Mesendoderm (in vitro differentiated cells): ENCODE measurements at regions not wholly inside any gene's neighbourhood (a gene's known extent, or its start where the extent isn't known, plus 50 kb on each side); places are given as distances from the start of the nearest gene placed in this dataset.

ENCODE experiments used
- DNase-seq: peaks from one replicate; pipeline ENCODE4 v3.0.0; 2013
- H2AK5ac ChIP-seq: 2 replicates; pipeline ENCODE4 v1.6.1; 2013; ENCODE audit warnings: low read length, inconsistent platforms
- H2BK120ac ChIP-seq: 2 replicates; pipeline ENCODE4 v1.6.1; 2013; ENCODE audit warnings: low read depth, mild to moderate bottlenecking, low read length, moderate library complexity, mixed read lengths
- H2BK15ac ChIP-seq: replicated peaks from 2 replicates; pipeline ENCODE4 v1.6.1; 2013; ENCODE audit warnings: low read depth, mild to moderate bottlenecking, moderate library complexity
- H2BK5ac ChIP-seq: 2 replicates; pipeline ENCODE4 v1.6.1; 2013; ENCODE audit warnings: low read length, inconsistent platforms
- H3K18ac ChIP-seq: 2 replicates; pipeline ENCODE4 v1.6.1; 2013; ENCODE audit warnings: mild to moderate bottlenecking, low read length, mixed read lengths
- H3K23ac ChIP-seq: one replicate; pipeline ENCODE4 v1.6.1; 2013; ENCODE audit warnings: low read length
- H3K27ac ChIP-seq: 2 replicates; pipeline ENCODE4 v1.5.1; 2013; ENCODE audit warnings: low read depth, mild to moderate bottlenecking, inconsistent platforms, low read length, moderate library complexity
- H3K27me3 ChIP-seq: 2 replicates; pipeline ENCODE4 v1.6.1; 2013; ENCODE audit warnings: low read length, control low read depth, mild to moderate bottlenecking, inconsistent platforms; ENCODE audit not compliant: insufficient read depth, poor library complexity
- H3K36me3 ChIP-seq: 2 replicates; pipeline ENCODE4 v1.6.1; 2013; ENCODE audit warnings: low read length, inconsistent platforms; ENCODE audit not compliant: control insufficient read depth, insufficient read depth
- H3K4ac ChIP-seq: one replicate; pipeline ENCODE4 v1.6.1; 2013; ENCODE audit warnings: low read depth, mild to moderate bottlenecking, low read length, moderate library complexity
- H3K4me1 ChIP-seq: 2 replicates; pipeline ENCODE4 v1.6.1; 2013; ENCODE audit warnings: low read depth, low read length, inconsistent platforms; ENCODE audit not compliant: control insufficient read depth
- H3K4me2 ChIP-seq: 2 replicates; pipeline ENCODE4 v1.6.1; 2013; ENCODE audit warnings: low read length
- H3K4me3 ChIP-seq: 2 replicates; pipeline ENCODE4 v1.5.1; 2013; ENCODE audit warnings: mild to moderate bottlenecking, low read length
- H3K56ac ChIP-seq: one replicate; pipeline ENCODE4 v1.6.1; 2013; ENCODE audit warnings: low read length
- H3K79me1 ChIP-seq: 2 replicates; pipeline ENCODE4 v1.6.1; 2013; ENCODE audit warnings: low read length, inconsistent platforms
- H3K79me2 ChIP-seq: 2 replicates; pipeline ENCODE4 v1.6.1; 2013; ENCODE audit warnings: mild to moderate bottlenecking, low read length; ENCODE audit not compliant: control insufficient read depth, insufficient read depth
- H3K9ac ChIP-seq: 2 replicates; pipeline ENCODE4 v1.6.1; 2013; ENCODE audit warnings: low read length, inconsistent platforms
- H4K5ac ChIP-seq: one replicate; pipeline ENCODE4 v1.6.1; 2013; ENCODE audit warnings: low read length
- H4K8ac ChIP-seq: one replicate; pipeline ENCODE4 v1.6.1; 2013; ENCODE audit warnings: low read depth, mild to moderate bottlenecking, control low read depth, low read length, moderate library complexity
- WGBS: extraction: QIAGEN DNeasy Blood & Tissue Kit; methylation state at CpG from one replicate; pipeline ENCODE4 v1.1.7; 2013; ENCODE audit warnings: low lambda C conversion rate, missing lambda C conversion rate; ENCODE audit not compliant: insufficient coverage; ENCODE audit errors: extremely low coverage; 5-methylcytosine and 5-hydroxymethylcytosine counted together

GRCh38 chr14:101457936-101458740 is 103.2 kb upstream of the DIO3 start:
- H3K18ac ChIP-seq: peak overlapping the region; percentile 99
- WGBS: no CpG with 5 or more reads among the region's 68 CpGs
- H3K27ac ChIP-seq: peak overlapping the region; percentile 46
- no peak overlapping the region for H3K23ac ChIP-seq
- H3K4me3 ChIP-seq: no peak overlapping the region
- no peak overlapping the region for H2BK15ac ChIP-seq
- H3K4me2 ChIP-seq: peak overlapping the region; percentile 31
- H3K56ac ChIP-seq: peak overlapping the region; percentile 88
- H3K79me2 ChIP-seq: no peaks in the 10 kb centered on the region
- H3K79me1 ChIP-seq: no peaks in the 10 kb centered on the region
- peak overlapping the region; percentile 19 for H2BK120ac ChIP-seq
- H2BK5ac ChIP-seq: no peak overlapping the region
- peaks cover 2% of the 10 kb centered on the region for H3K27me3 ChIP-seq
- no peak overlapping the region for H2AK5ac ChIP-seq
- H3K4ac ChIP-seq: peak overlapping the region; percentile 98
- H3K9ac ChIP-seq: peak overlapping the region; percentile 70
- no peak overlapping the region for H4K8ac ChIP-seq
- peak; percentile 67 for DNase-seq
- no peaks in the 10 kb centered on the region for H3K36me3 ChIP-seq
- no peak overlapping the region for H4K5ac ChIP-seq
- H3K4me1 ChIP-seq: peaks cover 7% of the 10 kb centered on the region

- Histone ChIP-seq H2BK5ac (no peak overlapping the region), H3K4me1 (peaks cover 7% of the 10 kb centered on the region), H3K79me1 (no peaks in the 10 kb centered on the region), H3K23ac (no peak overlapping the region), H3K79me2 (no peaks in the 10 kb centered on the region), H3K9ac (peak overlapping the region; percentile 70), H3K27me3 (peaks cover 2% of the 10 kb centered on the region), H4K5ac (no peak overlapping the region), H2BK15ac (no peak overlapping the region), H2AK5ac (no peak overlapping the region), H3K4me2 (peak overlapping the region; percentile 38), H3K36me3 (no peaks in the 10 kb centered on the region), H3K4me3 (peak overlapping the region; percentile 32), H2BK120ac (peak overlapping the region; percentile 19), H3K18ac (peak overlapping the region; percentile 99), H4K8ac (peak overlapping the region; percentile 87), H3K56ac (peak overlapping the region; percentile 88), H3K27ac (peak overlapping the region; percentile 46), H3K4ac (peak overlapping the region; percentile 98)
- no CpG with 5 or more reads among the region's 92 CpGs for WGBS
- DNase-seq: peak; percentile 79
Measured at GRCh38 chr14:101458741-101459550, 102.3 kb upstream of the DIO3 start.

GRCh38 chr14:101459551-101459900 is 101.8 kb upstream of the DIO3 start:
- no peak overlapping the region for H4K8ac ChIP-seq
- no peak overlapping the region for H2BK5ac ChIP-seq
- no peaks in the 10 kb centered on the region for H3K79me1 ChIP-seq
- H3K27me3 ChIP-seq: peaks cover 2% of the 10 kb centered on the region
- no peak overlapping the region for H4K5ac ChIP-seq
- peak overlapping the region; percentile 88 for H3K56ac ChIP-seq
- peak overlapping the region; percentile 99 for H3K18ac ChIP-seq
- H3K4me1 ChIP-seq: peaks cover 7% of the 10 kb centered on the region
- 100% methylated on average over 2 of the region's 14 CpGs for WGBS
- H3K79me2 ChIP-seq: no peaks in the 10 kb centered on the region
- peak overlapping the region; percentile 75 for H3K4ac ChIP-seq
- DNase-seq: no peak
- no peak overlapping the region for H2BK120ac ChIP-seq
- no peak overlapping the region for H3K27ac ChIP-seq
- peak overlapping the region; percentile 70 for H3K9ac ChIP-seq
- H2AK5ac ChIP-seq: no peak overlapping the region
- peak overlapping the region; percentile 38 for H3K4me2 ChIP-seq
- no peaks in the 10 kb centered on the region for H3K36me3 ChIP-seq
- H3K4me3 ChIP-seq: no peak overlapping the region
- H3K23ac ChIP-seq: no peak overlapping the region
- no peak overlapping the region for H2BK15ac ChIP-seq

GRCh38 chr14:101460521-101460920 is 100.8 kb upstream of the DIO3 start:
- Histone ChIP-seq H4K8ac (no peak overlapping the region), H2BK5ac (no peak overlapping the region), H3K56ac (no peak overlapping the region), H3K18ac (no peak overlapping the region), H3K79me1 (no peaks in the 10 kb centered on the region), H3K4me1 (peaks cover 6% of the 10 kb centered on the region), H3K79me2 (no peaks in the 10 kb centered on the region), H3K4me3 (no peak overlapping the region), H3K27ac (no peak overlapping the region), H2BK15ac (no peak overlapping the region), H3K36me3 (no peaks in the 10 kb centered on the region), H3K4ac (no peak overlapping the region), H2AK5ac (no peak overlapping the region), H3K9ac (no peak overlapping the region), H3K4me2 (no peak overlapping the region), H3K27me3 (peaks cover 2% of the 10 kb centered on the region), H3K23ac (peak overlapping the region; percentile 45), H2BK120ac (no peak overlapping the region), H4K5ac (no peak overlapping the region)
- no CpG with 5 or more reads among the region's 6 CpGs for WGBS
- DNase-seq: no peak

- Histone ChIP-seq H3K56ac (peak overlapping the region; percentile 56), H2BK15ac (no peak overlapping the region), H3K4me1 (peaks cover 5% of the 10 kb centered on the region), H4K5ac (no peak overlapping the region), H3K4me2 (no peak overlapping the region), H3K18ac (no peak overlapping the region), H2BK120ac (no peak overlapping the region), H3K79me2 (no peaks in the 10 kb centered on the region), H3K27ac (no peak overlapping the region), H3K23ac (no peak overlapping the region), H2BK5ac (no peak overlapping the region), H3K9ac (no peak overlapping the region), H2AK5ac (peak overlapping the region; percentile 38), H3K4me3 (no peak overlapping the region), H3K27me3 (peaks cover 2% of the 10 kb centered on the region), H3K4ac (no peak overlapping the region), H3K36me3 (no peaks in the 10 kb centered on the region), H4K8ac (no peak overlapping the region), H3K79me1 (no peaks in the 10 kb centered on the region)
- no peak for DNase-seq
- WGBS: no CpG with 5 or more reads among the region's 12 CpGs
Measured at GRCh38 chr14:101460986-101461750, 100.1 kb upstream of the DIO3 start.
